ENCODE measurements at regions not wholly inside any gene's neighbourhood (a gene's known extent, or its start where the extent isn't known, plus 50 kb on each side); places are given as distances from the start of the nearest gene placed in this dataset.
"Not testable (repeated sequence)": the region's sequence is repeated elsewhere in the genome, so short reads cannot be mapped to it uniquely, and the experiment has no call there.

DNA sequence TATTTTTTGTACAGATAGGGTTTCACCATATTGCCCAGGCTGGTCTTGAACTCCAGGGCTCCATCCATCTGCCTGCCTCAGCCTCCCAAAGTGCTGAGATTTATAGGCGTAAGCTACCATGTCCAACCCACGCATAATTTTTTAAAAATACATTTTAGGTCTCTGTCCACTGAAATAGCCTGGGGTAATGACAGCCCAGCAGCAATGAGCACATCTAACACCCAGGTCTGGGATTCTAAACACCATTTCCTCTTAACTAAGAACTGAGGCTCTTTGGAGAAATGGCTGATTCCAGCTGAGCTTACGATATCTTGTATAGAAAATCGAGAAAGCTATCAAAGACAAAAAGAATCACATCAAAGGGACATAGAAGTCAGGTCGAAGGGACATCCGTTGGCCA is 245.3 kb downstream of the PARN start:
- no peak for DNase-seq

GRCh38 chr16:14383844-14384243 is 246.2 kb downstream of the PARN start:
- not testable (repeated sequence) for DNase-seq

DNA sequence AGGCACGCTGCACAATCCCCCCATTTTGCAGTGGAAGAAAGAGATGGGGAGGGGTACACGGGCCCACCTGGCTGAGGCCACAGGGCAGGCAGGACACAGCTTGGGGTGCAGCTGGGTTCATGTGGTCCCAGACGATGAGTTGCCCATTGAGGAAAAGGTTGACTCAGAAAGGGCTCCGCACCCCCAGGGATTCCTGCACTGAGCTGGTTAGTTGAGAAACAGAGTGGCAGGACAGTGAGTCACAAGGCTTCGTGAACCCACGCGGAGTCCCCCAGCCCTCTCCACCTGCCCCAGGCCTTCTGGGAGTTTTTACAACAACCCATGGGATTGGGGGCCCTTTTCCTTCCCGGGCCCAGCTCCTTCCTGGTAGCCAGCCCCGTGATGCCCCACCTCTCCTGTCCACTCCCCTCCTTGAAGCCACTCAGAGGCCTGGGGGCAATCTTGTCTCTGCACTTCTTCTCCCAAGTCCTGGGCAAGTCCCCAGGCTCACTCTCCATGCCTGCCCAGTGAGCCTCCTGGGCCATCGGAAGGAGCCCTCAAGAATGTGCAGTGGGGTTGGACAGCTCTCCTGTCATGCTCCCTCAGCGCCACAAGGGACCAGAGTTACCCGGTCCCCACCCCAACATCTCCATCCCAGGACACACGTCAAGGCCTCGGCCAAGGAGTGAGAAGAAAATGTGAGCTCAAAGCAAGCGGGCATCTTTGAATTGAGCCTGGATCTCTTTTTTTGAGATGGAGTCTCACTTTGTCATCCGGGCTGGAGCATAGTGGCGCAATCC is 251.2 kb downstream of the PARN start:
- DNase-seq: peak; percentile 77

- peak; percentile 94 for DNase-seq
These were observed 251.9 kb downstream of the PARN start for GRCh38 chr16:14378131-14378551.

DNA sequence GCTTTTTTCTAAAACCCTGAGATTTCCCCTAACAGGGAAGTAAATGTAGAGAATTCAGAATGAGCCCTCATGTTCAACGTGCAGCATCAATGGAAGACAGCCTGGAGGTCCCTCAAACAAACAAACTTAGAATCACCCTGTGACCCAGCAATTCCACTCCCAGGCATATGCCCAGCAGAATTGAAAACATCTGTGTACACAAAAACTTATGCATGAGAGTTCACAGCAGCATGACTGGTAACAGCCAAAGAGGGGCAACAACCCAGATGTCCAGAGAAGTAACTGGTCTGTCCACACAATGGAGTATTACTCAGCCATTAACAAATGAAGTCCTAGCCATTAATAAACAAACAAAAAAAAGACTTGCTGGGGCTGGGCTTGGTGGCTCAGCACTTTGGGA is 252.7 kb downstream of the PARN start:
- DNase-seq: no peak

GRCh38 chr16:14375132-14375491 is 254.9 kb downstream of the PARN start:
- DNase-seq: peak; percentile 86

DNA sequence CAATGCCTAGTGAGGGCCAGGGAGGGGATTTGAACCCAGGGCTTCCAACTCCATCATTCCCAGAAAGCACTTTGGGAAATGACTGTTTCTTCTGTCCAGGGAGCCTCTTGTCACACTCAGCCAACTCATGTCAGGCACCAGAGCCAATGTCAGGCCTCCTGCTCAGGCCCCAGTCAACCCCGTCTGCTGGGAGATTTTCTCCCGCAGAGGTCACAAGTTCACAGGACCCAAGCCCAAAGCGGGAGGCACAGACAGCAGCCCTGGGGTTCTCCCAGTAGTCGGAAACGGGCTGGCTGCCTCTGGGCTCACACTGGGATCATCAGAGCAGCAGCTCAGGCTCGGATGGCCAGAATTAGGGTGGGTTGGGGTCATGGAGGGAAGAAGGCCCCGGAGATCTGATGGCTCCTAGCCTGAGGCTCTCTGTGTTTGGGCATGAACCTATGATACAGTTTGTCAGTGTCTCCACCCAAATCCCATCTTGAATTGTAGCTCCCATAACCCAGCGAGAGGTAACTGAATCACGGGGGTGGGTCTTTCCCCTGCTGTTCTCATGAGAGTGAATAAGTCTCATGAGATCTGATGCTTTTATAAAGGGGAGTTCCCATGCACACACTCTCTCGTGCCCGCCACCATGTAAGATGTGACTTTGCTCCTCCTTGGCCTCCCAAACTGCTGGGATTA is 255.5 kb downstream of the PARN start:
- DNase-seq: no peak

DNA sequence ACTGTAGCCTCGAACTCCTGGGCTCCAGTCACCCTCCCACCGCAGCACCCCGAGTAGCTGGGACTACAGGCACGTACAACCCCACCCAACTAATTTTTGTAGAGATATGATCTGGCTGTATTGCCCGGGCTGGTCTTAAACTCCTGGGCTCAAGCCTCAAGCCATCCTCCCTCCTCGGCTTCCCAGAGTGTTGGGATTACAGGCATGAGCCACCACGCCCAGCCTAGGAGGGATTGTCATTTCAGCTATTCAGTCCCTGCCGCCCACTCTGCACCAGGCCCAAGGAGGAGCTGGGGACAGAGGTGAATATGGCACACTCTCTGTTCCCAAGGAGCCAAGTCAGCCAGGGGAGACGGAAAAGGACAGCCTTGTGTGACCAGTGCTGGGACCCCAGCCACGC is 256.2 kb downstream of the PARN start:
- DNase-seq: no peak

GRCh38 chr16:14373406-14373805 is 256.7 kb downstream of the PARN start:
- no peak for DNase-seq

DNA sequence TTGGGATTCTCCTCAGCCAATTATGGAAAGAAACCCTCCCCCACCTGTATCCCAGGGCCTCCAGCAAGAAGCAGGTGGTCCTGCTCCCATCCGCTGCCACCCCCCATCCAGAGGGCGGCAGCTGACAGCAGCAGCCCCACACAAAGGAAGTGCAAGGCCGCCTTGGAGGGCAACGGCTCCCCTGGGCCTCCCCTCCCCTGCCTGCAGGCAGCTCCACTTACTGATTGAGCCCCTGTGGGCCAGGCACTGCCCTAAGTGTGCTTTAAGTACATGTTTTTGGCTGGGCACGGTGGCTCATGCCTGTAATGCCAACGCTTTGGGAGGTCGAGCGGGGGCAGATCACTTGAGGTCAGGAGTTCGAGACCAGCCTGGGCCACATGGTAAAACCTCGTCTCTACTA is 257.6 kb downstream of the PARN start:
- DNase-seq: no peak

DNA sequence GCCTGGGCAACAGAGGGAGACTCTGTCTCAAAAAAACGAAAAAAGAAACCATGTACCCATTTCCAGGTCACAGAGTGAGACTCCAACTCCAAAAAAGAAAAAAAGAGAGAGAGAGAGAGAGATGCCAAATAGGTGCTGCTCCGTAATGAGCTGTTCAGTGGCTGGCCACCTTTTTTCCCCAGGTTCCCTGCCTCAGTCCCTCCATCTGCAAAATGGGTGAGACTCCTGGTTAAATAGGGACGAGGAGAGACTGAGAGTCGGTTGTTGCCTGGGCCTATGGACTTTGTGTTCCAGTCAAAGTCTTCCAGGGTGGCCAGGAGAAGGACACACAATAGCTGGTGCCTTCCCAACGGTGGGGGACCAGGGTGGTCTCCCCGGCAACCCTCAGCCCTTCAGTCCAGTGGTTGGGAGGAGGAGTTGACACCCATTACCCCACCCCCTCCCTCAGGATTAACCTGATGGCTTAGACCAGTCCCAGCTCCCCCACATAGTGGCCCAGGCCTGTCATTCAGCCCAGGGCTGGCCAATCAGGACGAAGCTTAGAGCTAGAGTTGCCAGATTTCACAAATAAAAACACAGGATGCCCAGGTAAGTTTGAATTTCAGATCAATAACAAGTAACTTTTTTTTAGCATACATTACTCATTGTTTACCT is 258.2 kb downstream of the PARN start:
- no peak for DNase-seq

- DNase-seq: no peak
These were observed 259.3 kb downstream of the PARN start for GRCh38 chr16:14370736-14371234.

- no peak for DNase-seq
These were observed 260.1 kb downstream of the PARN start for GRCh38 chr16:14369734-14370598.

GRCh38 chr16:14368399-14368798 is 261.7 kb downstream of the PARN start:
- no peak for DNase-seq

DNA sequence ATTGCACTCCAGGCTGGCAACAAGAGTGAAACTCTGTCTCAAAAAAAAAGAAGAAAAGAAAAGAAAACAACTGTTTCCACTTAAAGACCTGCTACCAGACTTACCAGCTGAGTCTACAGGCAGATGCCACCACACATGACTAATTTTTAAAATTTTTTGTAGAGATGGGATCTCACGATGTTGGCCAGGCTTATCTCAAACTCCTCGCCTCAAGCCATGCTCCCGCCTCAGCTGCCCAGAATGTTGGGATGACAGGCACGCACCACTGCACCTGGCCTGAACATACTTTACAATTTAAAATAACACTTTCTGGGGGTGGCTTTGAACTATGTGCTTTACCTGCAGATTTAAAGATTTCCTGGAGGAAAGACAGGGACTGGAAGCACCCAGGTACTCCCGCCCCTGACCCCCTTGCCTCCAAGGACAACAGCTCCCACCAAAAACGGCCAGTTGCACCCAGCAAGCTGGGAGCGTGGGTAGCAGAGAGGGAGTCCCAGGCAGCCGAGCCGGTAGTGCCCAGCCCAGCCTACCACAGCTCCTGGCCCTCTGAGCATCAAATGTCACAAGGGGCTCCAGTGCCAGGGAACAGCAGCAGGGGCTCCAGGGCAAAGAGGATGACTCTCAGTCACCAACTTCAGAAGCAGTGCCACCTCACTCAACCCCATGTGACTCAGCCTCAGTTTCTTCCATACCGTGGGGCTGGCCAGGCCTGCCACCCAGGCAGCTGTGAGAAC is 262.9 kb downstream of the PARN start:
- no peak for DNase-seq

DNA sequence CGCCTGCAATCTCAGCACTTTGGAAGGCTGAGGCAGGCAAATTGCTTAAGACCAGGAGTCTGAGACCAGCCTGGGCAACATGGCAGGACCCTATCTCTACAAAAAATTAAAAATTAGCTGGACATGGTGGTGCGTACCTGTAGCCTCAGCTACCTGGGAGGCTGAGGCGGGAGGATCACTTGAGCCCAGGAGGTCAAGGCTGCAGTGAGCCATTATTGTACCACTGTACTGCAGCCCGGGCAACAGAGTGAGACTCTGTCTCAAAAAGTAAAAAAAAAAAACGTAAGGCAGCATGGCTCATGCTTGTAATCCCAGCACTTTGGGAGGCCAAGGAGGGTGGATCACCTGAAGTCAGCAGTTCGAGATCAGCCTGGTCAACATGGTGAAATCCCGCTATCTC is 263.6 kb downstream of the PARN start:
- DNase-seq: no peak

DNA sequence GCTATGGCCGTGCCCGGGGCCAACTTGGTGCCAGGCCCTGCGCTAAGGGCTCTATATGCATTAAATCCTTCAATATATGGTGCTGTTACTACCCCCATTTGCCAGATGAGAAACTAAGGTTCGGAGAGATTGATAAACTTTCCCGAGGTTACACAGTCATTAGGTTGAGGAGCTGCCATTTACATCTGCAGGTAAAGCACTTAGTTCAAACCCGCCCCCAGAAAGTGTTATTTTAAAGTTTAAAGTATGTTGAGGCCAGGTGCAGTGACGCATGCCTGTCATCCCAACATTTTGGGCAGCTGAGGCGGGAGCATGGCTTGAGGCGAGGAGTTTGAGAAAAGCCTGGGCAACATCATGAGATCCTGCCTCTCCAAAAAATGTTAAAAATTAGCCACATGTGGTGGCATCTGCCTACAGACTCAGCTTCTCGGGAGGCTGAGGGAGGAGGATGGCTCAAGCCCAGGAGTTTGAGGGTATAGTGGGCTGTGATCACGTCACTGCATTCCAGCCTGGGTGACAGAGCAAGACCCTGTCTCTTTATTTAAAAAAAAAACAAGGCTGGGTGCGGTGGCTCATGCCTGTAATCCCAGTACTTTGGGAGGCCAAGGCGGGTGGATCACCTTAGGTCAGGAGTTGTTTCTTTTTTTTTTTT is 264.7 kb downstream of the PARN start:
- DNase-seq: peak; percentile 65

DNA sequence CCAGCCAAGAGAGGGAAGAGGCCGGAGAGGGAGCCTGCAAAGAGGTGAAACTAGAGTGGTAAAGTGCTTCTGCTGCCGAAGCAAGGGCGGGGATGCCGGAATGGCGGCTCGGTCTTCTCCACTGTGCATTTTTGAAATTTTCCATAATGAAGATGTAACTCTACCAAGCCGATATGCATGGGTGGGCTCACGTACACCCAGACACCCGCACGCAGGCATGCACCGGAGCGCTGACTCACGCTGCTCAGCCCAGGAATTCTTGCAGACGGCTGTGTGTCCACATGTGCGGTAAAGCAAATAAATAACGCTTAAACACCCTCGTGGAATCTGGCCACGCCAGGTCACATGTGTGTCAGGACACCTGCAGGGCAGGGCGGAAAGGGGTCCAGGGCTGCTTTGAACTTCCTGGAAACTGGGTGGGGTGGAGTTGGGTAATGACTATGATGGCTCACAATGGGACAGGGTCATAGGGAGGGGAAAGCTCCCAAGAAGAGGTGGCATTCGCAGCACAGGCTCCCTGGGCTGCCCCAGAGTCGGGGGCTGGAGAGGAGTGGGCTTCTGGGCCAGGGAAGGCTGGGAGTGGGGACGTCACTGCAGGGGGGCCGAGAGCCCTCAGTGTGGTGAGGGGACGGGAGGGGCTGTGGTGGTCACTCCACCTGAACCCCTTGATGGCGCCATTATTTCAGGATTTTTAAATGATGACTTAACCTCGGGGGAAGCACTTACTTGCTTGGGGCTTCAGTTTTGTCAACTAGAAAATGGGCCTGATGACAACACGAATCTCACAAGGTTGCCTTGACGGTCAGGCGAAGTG is 265.5 kb downstream of the PARN start:
- DNase-seq: peak; percentile 97

DNA sequence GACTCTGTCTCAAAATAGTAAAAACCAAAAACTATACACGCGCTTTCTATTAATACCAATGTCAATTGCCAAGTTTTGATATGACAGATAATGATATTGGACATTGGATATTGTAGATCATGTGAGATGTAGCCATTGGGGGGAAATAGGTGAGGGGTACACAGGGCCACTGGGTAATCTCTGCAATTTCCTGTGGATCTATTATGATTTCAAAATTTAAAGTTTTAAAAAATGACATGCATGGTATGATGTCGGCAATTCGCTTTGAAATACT is 266.0 kb downstream of the PARN start:
- no peak for DNase-seq

DNA sequence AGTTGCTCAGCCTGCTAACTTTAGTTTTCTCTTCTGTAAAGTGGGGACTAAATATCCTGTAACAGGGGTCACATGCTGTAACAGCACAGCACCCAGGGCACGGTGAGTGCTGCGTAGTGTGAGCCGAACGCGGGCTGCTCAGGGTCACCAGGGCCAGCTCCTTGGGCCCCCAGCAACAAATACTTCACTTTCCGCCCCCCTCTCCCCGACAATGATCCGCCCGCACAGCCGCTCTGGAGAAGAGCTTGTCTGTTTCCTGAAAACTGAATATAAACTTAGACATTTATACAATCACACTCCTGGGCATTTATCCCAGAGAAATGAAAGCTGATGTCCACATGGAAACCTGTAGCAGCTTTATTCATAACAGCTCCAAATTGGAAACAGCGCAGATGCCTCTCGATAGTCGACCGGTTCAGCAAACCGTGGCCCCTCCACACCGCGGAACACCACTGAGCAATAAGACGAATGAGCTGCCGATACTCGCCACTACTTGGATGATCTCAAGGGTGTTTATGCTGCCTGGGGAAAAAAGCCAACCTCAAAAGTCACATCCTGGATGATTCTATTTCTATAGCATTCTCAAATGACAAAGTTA is 267.2 kb downstream of the PARN start:
- DNase-seq: peak; percentile 83
